HCT116 (cell line): ENCODE measurements at regions not wholly inside any gene's neighbourhood (a gene's known extent, or its start where the extent isn't known, plus 50 kb on each side); places are given as distances from the start of the nearest gene placed in this dataset.

Experiments
- MAX ChIP-seq: IDR thresholded peaks from 2 replicates; pipeline ENCODE4 v1.6.1; 2012
- POLR2AphosphoS5 ChIP-seq: IDR thresholded peaks from 2 replicates; pipeline ENCODE4 v1.6.1; 2011; ENCODE audit warnings: mild to moderate bottlenecking, low read depth, low read length, moderate library complexity
- YY1 ChIP-seq: IDR thresholded peaks from 2 replicates; pipeline ENCODE4 v1.6.1; 2011; ENCODE audit warnings: low read length, low read depth, moderate library complexity, mild to moderate bottlenecking; ENCODE audit not compliant: insufficient replicate concordance; ENCODE audit errors: extremely low read depth
- ZNF274 ChIP-seq: fragments of 200-500 bp; sonication (Bioruptor generic); IDR thresholded peaks from 2 replicates; pipeline ENCODE4 v1.6.1; 2014; ENCODE audit warnings: mild to moderate bottlenecking, low read depth, low read length, inconsistent platforms
- TF ChIP-seq, protein P1 (sequence below), 3 experiments: fragments of 200-600 bp in 1 of 3; sonication (generic) in 1 of 3; IDR thresholded peaks in 2 of 3; conservative IDR thresholded peaks in 1 of 3; 2 replicates each; pipeline ENCODE4 v1.5.1; 2012 to 2017; ENCODE audit warnings: low read depth in 2 of 3, low read length in 2 of 3, antibody characterized with exemption in 1 of 3, borderline replicate concordance in 1 of 3, control low read depth in 1 of 3, mild to moderate bottlenecking in 1 of 3, mixed read lengths in 1 of 3, mixed run types in 1 of 3, moderate library complexity in 1 of 3; ENCODE audit not compliant: insufficient read depth in 1 of 3

DNA sequence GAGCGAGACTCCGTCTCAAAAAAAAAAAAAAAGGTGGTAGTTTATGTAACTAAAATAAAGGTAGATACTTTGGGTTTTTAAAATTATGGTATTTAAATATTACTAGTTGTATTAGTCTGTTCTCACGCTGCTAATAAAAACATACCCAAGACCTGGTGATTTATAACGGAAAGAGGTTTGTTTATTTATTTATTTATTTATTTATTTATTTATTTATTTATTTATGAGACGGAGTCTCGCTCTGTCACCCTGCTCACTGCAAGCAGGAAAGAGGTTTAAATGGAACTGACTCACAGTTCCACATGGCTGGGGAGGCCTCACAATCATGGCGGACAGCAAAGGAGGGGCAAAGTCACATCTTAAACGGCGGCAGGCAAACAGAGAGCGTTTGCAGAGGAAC lies 196.0 kb downstream of the CALCRL start:
- TF ChIP-seq MAX (no peak), YY1 (no peak), ZNF274 (no peak), POLR2AphosphoS5 (no peak)
- TF ChIP-seq, protein P1, sequence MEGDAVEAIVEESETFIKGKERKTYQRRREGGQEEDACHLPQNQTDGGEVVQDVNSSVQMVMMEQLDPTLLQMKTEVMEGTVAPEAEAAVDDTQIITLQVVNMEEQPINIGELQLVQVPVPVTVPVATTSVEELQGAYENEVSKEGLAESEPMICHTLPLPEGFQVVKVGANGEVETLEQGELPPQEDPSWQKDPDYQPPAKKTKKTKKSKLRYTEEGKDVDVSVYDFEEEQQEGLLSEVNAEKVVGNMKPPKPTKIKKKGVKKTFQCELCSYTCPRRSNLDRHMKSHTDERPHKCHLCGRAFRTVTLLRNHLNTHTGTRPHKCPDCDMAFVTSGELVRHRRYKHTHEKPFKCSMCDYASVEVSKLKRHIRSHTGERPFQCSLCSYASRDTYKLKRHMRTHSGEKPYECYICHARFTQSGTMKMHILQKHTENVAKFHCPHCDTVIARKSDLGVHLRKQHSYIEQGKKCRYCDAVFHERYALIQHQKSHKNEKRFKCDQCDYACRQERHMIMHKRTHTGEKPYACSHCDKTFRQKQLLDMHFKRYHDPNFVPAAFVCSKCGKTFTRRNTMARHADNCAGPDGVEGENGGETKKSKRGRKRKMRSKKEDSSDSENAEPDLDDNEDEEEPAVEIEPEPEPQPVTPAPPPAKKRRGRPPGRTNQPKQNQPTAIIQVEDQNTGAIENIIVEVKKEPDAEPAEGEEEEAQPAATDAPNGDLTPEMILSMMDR (IDR thresholded peaks at IDR 0.05 in 2 of 3, conservative IDR thresholded peaks at IDR 0.05 in 1 of 3; ENCODE audit: borderline replicate concordance in 1 of 3, insufficient read depth in 1 of 3, low read depth in 2 of 3, low read length in 2 of 3) = no peak
